HG02970 (cell line): ENCODE measurements at regions not wholly inside any gene's neighbourhood (a gene's known extent, or its start where the extent isn't known, plus 50 kb on each side); places are given as distances from the start of the nearest gene placed in this dataset.

Experiments used
- ATAC-seq: cut with Tn5 transposase; IDR thresholded peaks from one replicate; pipeline ENCODE4 v1.9.1; 2021; ENCODE audit warnings: mild to moderate bottlenecking, moderate library complexity, moderate number of reproducible peaks; ENCODE audit not compliant: unreplicated experiment, low FRiP score

DNA sequence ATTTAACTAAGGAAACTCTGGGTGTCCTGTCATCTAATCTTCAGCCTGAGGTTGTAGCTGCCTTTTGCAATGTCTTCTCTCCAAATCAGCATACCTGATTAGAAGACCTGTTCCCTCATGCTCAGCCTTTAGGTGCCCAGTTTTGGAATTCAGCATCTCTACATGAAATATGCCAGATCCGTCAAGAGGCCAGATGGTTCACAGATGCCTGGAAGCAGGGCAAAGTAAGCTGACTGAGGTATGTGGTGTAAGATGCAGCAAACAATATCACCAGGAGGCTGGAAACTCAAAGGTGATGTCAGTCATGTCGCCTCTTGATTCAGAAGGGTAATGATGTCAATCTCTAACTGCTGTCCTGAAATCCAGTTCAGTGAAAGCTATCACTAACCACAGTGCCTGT lies 324.4 kb downstream of the PRELID2 start:
- ATAC-seq = no peak

DNA sequence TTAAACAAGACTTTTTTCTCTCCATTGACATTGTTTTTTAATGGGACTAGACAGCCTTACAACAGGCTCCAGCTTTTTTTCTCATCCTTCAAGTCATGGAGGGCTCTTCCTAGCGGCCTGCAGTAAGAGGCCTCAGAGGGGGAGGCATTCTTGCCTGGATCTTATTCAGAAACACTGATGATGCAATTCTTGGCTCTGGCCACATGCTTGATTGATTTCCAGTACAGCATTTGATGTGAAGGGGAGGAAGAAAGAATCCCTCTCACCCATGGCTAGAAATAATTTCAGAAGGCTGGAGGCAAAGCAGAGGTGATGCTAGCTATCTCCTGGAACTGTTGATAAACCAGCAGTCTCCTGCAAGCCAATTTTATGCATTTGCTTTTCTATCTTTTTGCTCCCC lies 324.8 kb downstream of the PRELID2 start:
- no peak for ATAC-seq

- ATAC-seq = no peak
Observed at GRCh38 chr5:145509336-145510136, 325.6 kb downstream of the PRELID2 start.

- no peak for ATAC-seq
Observed at GRCh38 chr5:145506185-145506850, 328.8 kb downstream of the PRELID2 start.

DNA sequence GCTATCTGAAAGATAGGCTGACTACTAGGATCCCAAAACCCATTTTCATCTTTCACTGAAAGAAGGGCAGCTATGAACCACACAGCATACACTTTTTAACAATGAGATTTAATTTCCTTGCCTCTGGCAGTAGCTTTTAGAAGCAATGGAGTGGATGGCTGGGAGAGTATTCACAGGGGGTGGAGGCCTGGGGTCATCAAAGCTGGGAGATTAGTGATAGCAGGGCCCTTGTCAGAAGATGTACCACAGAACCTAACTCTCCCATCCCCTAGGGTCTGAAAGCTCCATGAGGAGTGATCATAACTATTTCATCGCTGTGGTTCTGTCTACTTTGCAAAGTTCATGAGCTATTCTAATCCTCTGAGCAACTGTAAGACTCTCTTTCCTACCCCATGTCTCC lies 332.2 kb downstream of the PRELID2 start:
- no peak for ATAC-seq

GRCh38 chr5:145500710-145501109 lies 334.4 kb downstream of the PRELID2 start:
- no peak for ATAC-seq

GRCh38 chr5:145499483-145499882 lies 335.7 kb downstream of the PRELID2 start:
- ATAC-seq = no peak

- no peak for ATAC-seq
Observed at GRCh38 chr5:145497052-145497451, 338.1 kb downstream of the PRELID2 start.

DNA sequence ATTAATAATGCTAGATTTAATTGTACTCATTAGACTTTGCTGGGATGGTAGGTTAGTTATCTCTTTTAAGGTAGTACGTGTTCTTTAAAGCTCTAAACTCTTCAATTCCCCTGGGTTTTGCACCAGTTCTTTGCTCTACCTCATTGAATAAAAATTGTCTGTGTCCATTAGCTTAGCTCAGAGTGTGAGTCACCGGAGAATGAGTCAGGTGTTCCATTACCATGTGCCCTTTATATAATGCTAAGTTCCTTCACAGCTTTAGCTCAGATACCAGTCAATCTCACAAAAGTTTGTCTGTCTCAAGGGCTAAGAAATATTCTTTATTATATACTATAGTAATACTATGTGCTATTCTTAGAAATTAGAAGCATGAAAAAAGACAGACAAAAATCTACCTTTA lies 339.4 kb downstream of the PRELID2 start:
- ATAC-seq = no peak

DNA sequence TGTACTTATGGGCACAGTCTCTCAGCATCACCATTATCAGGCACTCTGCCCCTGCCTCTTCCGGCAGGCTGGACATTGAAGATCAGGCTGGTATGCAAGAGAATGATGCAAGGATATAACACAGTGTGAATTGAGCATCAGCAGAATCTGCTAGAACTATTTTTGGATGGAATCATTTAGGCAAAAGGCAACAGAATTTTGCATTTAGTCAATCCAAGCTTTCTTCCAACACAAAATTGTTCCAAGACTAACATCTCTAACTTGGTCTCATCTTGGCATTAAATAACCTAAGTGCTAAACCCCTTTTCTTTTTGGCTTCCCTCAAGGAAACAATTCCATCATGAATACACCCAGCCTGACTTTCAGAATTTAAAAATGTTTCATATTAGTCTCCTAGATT lies 339.9 kb downstream of the PRELID2 start:
- ATAC-seq = no peak

DNA sequence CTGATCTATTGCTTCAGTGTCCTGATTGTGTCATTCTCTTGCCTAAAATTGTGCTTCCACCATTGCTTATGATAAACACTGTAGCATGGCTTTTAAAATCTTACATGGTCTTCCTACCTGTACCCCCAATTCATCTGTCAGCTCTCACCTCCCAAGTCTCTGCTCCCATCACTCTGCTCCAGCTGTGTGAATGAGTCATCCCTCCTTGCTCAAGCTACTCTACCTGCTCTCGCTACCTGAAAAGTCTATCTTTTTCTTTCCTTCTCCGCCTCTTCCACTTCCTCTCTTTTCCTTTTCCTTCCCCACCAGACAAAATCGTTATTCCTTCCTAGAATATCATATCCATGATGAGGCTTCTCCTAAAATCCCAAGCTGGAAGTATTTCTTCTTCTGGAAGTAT lies 341.7 kb downstream of the PRELID2 start:
- no peak for ATAC-seq

DNA sequence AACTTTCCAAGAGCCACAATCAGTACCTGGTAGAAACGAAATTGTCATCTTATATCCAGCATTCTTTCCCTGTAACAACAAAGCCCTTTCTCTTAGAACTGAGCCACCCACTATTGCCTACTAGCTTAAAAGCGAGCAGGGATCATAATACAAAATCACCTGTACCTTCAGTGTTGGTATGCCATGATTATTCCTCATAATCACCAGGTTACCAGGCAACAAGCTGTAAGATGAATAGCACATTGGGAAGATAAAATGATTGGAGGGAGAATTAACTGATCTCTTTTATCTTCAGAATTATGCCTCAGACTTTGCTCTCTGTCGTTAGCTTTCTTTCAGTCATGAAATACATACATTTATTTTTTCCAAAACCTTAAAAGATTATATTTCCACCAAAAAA lies 345.6 kb downstream of the PRELID2 start:
- ATAC-seq = no peak

- ATAC-seq = no peak
Observed at GRCh38 chr5:145484158-145484557, 351.0 kb downstream of the PRELID2 start.

GRCh38 chr5:145483212-145483611 lies 351.9 kb downstream of the PRELID2 start:
- no peak for ATAC-seq

- ATAC-seq = no peak
Observed at GRCh38 chr5:145479857-145480256, 355.3 kb downstream of the PRELID2 start.

- no peak for ATAC-seq
Observed at GRCh38 chr5:145479271-145479670, 355.9 kb downstream of the PRELID2 start.

- no peak for ATAC-seq
Observed at GRCh38 chr5:145478651-145479050, 356.5 kb downstream of the PRELID2 start.

- ATAC-seq = no peak
Observed at GRCh38 chr5:145473042-145473642, 362.0 kb downstream of the PRELID2 start.

- no peak for ATAC-seq
Observed at GRCh38 chr5:145471831-145472612, 363.1 kb downstream of the PRELID2 start.

- no peak for ATAC-seq
Observed at GRCh38 chr5:145471026-145471425, 364.1 kb downstream of the PRELID2 start.
